Stimulated activated CD4-positive, alpha-beta T cell treated with anti-CD3 and anti-CD28 coated beads, Interleukin-1b, Interleukin-23, amount 100 ng/mL, for 24 hours (primary cell): ENCODE measurements at regions not wholly inside any gene's neighbourhood (a gene's known extent, or its start where the extent isn't known, plus 50 kb on each side); places are given as distances from the start of the nearest gene placed in this dataset.

ENCODE experiments used
- DNase-seq, 4 experiments: peaks; one replicate each; pipeline ENCODE4 v3.0.0-alpha.2; 2020; ENCODE audit warnings: low read depth in 4 of 4, low spot score in 1 of 4

DNA sequence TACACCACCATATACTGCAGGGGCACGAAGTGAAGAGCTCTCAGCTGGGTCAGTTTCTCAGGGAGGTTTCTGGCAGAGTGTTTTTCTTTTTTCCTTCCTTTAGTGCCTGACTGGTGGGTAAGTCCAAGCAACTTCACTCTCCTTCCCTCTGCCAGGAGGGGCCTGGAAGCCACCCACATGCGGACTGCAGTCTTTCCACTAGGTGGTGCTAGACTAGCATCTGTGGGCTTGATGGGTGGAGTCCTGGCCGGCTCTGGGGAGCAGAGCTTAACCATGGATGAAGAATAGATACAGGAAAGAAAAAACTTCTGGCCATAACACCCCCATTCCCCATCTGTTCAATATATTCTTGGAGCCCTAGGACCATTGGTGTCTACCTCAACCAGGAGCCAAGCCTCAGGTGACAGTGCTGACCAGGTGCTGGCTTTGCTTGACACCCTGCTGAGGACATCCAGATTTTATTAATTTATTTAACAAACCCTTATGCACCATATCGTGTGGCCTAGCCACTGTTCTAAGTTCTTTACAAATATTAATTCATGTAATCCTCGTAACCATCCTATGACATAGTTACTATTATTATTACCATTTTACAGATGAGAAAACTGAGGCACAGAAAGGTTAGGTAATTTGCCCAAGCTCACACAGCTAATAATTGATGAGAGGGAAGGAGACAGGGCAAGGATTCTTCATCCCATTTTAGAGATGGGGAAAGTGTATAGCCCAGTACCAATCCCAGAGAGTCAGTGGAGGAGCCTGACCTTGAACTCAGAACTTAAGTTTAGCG, 126.7 kb upstream of the CSF3R start:
- peak in 2 of 4 experiments; percentile 1 to 21 for DNase-seq

DNA sequence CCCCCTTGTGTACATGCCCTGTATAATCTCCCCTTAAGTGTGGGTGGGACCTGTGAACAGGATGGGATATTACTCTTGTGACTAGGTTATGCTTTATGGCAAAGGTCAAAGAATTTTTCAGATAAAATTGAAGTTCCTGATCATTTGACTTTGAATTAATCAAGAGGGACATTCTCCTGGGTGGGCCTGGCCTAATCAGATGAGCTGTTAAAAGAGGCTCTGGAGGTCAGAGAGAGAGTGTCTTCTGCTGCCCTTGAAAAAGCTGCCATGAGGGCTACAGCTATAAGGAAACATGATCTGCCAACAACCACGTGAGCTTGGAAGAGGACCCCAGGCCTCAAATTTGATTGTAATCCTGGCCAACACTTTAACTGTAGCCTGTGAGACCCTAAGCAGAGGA, 125.6 kb upstream of the CSF3R start:
- DNase-seq = no peak

DNA sequence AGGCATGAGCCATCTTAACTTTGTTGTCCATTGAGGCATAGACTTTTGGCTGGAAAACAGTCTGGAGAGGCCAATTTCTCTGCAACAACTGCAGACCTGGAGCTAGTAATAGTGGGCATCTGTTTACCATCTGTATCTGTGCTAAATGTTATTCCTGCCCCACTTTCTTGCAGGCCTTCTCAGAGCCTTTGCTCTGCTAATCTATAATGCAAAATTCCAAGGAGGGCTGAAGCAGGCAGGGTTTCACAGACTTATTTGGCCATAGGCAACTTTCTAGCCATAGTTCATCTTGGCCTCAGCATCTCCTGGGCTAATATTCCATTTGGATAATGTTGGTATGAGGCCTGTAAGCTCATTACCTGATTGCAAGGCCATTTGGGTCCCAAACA, 124.5 kb upstream of the CSF3R start:
- no peak for DNase-seq

DNA sequence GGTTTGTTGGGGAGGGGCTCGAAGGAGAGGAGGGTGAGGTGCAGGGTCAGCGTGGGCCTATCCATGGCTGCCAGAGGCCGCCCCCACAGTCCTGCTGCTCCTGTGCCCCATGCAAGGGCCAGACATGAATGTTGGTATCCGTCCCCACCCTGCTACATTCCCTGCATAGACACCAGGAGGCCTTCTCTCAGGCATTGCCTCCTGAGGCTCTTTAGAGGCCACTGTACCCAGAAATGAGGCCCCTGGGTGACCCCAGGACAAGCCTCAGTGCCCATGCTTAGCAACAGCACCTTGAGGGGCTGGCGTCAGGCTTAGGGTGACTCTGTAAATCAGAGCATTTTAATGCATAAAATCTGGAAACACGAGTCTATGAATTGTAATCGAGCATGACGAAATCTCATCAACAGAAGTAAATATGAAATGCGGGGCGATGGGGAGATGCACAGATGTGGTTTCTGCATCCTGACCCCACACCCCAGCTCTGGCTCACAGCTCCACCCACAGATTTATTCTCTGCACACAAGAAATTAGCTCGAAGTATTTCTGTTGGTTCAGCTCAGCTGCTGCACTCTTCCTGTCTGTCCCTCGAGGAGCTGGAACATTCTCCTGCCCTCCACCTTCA, 124.0 kb upstream of the CSF3R start:
- DNase-seq = no peak

DNA sequence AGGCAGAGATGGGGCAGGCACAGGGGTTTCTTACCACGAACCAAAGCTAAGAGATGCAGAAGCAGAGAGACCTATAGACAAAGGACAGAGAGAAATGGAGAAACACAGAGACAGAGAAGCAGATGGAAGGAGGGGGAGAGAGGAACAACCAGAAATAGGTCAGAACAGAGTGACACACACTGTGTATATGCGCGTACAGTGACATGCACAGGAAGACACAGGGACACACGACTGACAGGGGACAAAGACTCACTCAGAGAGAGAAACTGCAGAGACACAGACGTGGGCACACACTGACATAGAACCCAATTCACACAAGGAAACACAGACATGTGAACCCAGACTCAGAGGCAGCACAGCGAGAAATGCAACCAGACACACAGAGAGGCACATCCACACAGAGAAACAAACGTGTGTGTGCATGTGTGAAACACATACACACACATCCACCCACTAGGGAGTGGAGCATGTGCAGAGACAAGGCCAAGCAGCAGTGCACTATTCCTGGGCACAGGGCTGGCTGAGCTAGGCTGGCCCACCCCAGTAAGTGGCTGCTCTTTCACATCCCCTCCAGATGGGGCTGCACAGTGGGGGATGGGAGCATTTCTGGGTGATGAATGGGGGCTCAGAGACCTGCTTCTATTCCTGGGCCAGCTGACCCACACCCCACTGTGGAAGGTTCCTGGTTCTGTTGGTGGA, 123.4 kb upstream of the CSF3R start:
- DNase-seq = no peak

DNA sequence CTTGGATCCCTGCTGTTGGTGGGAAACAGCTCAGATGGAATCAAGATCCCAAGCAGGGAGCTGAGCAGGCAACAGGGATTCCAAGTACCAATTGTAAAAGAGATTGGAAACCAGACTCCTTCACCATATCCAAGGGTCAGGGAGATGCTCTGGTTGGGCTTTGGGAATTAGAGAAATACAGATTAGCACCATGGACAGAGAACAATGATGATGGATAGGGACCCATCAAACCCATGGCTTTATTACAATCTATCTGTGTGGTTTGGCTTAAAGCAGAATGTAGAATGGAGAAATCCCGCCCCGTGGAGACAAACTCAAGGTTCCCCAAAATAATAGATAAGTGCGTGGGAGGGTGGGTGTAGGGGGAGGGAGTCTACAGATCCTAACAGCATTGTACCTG, 120.7 kb upstream of the CSF3R start:
- DNase-seq = no peak

DNA sequence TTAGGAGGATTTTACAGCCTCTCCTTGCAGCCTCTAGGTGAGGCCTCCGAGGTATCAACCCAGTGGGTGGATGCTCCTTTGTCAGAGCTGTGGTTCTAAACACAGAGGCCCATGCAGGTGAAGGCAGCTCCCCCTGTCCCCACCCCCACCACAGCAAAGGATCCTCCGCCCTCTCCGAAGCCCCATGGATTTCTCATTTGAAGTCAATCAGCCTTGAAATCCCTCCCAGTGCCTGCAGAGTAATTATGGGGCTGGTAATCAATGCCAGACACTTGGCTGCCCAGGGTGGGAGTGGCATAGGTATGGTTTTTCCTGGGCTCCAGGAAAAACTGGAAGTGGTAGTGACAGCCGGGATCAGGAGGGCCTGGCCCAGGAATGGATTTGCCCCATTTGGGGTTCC, 119.5 kb upstream of the CSF3R start:
- DNase-seq = no peak

DNA sequence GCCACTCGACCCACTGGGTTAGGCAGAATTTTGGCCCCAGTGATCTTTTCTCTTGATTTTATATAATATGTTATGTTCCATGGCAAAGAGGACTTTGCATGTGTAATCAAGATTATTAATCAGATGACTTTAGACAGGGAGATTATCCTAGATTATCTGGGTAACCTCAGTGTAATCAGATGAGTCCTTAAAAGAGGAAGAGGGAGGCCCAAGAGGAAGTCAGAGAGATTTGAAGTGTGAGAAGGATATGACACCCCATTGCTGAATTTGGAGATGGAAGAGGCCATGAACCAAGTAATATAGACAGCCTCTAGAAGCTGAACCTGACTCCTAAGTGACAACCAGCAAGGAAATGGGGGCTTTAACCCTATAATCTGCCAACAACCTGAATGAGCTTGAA, 117.1 kb upstream of the CSF3R start:
- no peak for DNase-seq

DNA sequence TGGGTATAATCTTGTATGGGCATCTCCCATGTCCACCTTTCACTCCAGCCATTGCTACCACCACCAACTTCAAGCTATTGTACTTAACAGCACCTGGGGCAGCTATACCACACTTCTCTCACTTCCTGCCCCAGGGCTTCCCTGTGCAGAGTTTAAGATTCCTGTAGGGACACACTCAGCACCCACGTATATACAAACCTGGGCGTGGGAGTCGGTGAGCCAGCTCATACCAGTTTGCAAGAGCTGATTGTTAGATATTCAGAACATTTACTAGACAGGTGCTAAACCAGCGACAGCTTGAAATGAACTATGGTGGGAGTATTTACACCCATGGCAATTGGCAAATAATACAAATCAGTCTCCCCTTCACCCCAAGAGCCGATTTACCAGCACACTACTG, 114.8 kb upstream of the CSF3R start:
- no peak for DNase-seq

DNA sequence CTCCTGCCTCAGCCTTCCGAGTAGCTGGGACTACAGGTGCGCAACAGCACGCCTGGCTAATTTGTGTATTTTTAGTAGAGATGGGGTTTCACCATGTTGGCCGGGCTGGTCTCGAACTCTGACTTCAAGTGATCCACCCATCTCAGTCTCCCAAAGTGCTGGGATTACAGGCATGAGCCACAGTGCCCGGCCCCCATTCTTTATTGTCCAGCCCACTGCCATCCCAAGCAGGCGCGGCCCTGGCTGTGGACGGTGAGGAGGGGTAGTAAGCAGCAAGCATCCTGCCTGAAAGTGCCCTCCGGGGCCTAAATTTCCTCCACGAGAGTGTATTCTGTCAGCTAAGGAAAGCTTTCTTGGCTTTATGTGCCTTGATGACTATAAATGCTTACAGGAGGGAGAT, 113.2 kb upstream of the CSF3R start:
- DNase-seq = no peak

DNA sequence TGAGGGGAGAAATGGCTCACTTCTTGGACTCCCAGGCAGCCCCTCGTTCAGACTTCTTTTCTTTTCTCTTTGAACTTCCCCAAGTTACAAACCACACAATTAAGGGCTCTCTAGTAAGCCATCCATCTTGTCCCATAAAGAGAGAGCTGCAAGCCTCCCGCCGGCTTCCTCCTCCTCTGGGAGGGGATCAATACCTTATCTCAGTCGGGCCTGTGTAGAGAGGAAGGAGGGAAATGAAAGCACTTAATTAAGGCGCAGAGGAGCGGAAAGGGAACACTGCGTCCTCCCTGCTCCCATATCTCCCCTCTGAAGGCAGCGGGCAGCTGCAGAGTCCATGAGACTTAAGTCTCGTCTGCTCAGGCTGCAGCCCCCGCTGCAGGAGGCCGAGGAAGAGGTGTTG, 112.6 kb upstream of the CSF3R start:
- DNase-seq = no peak

DNA sequence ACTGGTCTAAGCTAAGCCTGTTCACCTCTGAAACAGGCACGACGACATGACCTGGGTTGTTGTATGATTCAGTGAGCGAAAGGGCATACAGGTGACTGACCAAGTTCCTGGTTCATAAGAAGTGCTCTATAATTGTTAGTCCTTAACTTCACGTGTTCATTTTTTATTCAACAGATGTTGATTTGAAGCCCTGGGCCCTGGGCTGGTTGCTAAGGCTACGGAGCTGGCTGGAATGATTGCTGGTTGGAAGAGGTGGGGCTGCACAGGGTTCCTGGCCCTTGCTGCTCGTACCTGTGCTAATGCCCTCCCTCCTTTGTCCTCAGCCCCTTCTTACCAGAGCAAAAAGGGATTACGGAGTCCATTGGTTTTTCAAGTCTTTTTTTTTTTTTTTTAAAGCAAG, 111.3 kb upstream of the CSF3R start:
- no peak for DNase-seq

DNA sequence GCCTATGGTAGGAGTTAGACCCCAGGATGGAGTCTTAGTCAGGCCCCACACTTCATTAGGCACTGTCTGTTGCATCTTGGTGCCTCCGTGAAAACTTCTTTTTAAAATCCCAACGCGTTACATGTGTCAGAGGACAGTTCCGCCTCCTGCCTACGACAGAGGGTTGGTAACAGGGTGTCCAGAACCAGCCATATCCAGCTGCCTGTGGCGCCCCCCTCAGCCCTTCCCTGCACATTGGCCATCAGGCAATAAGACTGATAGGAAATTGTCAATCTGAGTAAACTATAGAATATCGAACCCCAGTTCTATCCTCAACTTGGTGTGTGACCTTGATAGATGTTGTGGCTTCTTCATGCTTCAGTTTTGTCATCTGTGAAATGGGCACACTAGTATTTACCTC, 108.6 kb upstream of the CSF3R start:
- no peak for DNase-seq

DNA sequence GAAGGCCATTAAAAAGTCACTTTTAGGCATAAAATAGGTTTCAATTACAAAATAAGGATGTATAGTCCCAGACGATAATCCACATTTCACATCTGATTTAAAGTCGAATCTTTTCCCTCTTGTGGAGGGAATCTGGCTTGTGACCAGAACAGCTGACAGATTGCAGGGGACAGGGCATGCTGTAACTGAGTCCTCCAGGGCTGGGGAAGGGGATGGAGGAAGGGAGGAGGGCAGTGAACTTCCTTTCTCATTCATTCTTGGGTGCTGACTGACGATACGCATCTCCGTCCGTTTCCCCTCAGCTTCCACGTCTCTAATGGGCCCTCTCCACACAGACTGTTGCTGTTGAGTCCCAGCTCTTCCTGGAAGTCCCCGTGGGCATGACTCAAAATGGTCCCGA, 108.1 kb upstream of the CSF3R start:
- no peak for DNase-seq

DNA sequence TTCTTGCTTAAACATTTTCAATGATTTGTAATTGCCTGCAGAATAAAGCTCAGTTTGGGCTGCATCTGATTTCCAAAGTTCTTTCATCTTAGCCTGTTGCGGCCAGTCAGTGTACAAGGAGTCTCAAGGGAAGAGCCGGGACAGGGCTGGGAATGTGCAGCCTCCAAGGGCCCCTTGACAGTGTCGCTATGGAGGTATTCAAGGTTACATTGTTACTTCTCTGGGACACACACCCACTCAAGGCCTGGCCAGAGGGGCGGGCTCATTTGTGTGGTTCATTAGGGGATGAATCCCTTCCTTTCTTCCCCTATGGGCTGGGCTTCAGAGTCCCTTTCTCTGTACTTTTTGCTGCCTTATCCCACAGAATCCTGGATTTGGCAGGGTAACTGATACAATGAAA, 107.6 kb upstream of the CSF3R start:
- DNase-seq = no peak

DNA sequence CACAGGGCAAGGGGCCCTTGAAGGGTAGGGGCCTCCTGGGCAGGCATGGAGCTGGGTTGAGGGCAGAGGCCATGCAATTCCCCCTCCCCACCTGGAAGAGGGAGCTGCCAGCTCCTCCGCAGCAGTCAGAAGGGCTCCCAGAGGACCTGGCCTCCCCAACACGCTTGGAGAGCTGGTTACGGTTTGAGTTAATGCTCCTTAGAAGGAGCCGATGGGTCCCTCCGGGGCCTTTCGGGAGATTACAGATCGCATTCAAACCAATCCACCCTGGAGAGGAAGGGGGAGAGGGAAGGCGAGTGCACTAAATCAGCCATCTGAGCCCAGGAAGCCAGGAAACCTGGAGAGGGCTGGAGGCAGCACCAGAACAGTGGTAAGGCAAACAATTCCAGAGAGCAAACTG, 106.3 kb upstream of the CSF3R start:
- no peak for DNase-seq

DNA sequence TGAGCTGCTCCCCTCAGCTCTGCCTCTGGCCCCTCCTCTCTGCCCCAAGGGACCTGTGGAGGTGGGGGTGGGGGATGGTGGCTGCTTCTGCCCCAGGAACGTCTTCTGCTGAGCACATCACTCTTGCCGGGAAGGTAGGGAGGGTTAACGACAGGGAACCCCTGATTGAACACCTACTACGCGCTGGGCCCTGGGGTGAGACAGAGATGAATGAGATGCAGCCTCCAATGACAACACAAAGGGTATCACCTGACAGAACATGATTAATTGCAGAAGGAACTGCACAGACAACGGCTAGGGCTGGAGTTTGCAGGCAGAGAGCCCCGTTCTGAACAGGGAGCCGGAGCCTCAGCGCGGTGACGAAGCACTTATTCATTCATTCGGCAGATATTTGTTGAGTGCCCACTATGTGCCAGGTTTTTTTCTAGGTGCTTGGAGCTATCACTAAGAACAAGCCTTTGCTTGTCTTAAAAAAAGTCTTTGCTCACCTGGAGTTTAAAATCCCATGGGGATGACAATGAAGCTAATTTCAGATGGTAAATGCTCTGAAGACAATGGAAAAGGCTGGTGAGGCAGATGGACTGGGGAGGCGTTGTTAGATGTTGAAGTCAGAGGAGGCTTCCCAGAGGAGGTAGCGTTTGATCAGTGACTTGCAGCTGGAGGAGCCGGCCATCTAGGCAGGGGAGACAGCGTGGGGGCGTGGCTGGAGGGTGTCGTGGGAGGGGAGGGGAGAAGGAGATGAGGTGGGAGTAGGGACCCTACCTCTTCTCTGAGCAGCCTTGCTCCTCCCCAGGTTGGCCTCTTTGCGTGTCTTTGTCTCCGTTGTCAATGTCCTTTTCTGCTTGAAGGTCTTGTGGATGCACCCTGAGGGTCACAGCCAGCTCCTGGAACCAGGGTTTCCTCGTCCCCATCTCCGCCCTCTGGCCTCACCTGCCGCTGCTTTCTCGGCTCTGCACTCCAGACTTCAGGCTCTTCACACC, 103.1 kb upstream of the CSF3R start:
- DNase-seq = no peak

DNA sequence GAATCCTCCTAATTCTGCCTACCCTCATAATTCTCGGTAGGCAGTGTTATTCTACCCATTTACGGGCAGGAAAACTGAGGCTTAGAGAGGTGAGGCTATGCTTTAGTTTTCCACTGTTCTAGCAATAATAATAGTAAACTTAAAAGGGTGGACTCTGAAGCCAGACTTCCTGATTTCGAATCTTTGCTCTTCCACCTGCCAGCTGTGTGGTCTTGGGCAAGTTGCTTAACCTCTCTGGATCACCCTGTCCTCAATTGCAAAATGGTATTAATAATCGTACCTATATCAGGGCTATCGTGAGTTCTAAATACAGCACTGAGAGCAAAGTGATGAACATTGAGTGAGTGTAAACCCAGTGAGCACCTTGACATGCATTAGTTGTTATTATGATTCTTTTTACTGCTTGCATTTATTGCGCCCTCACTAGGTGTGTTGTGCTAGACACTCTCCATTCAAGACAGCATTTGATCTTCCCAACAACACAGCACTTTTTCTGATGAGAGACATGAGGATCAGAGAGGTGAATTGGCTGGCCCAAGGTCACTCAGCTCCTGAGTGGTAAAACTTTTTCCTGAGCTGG, 102.3 kb upstream of the CSF3R start:
- no peak for DNase-seq

DNA sequence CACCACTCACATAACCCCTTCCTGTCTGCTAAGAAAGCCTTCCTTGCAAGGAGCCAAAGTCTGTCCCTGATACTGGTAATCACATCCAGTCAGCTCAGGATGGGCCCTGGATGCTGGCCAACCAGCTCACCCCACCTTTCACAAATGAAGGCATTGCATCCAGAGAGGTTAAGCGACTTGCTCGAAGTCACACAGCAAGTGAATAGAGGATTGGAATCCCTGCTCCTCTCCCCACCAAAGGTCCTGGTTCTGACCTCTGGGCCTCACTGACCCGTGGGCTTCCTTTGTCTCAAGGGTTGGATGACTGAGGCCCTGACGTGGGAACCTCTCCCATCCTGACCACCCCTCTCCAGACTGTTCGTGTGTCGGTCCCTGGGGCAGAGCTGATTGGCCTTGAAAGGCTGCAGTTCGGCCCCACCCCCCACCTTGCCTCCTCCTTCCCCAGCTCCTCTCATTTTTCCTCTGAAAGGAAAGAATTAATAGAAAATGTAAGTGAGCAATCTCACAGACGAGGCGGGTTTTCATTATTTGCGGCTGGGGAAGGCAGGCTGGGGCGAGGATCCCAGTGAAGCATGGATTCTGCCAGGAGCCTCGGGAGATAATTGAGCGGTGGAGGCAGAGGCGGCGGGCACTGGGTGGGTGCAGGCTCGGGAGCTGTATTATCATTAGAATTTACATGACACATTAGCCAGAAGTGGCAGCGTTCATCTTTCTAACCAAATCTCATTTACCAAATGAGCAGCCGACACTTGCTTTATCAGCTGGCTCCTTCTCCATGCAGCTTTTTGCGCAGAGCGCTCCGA, 101.5 kb upstream of the CSF3R start:
- DNase-seq = no peak

DNA sequence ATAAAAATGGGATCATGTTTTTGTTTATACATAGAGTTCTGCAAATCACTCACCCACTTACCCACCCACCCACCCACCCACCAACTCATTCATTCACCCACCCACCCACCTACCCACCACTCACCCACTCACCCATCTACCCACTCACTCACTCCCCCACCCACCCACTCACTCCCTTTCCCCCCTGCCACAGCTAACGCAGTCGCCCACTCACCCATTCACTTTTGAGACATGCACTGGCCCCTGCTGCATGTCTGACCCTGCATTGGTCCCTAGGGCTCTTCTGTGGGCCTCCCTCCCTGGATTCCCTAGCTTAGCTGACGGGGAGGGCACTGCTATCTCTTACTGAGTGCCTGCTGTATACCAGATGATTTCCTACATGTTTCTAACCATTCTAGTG, 100.4 kb upstream of the CSF3R start:
- DNase-seq = no peak
